HG03575 (cell line): ENCODE measurements at regions not wholly inside any gene's neighbourhood (a gene's known extent, or its start where the extent isn't known, plus 50 kb on each side); places are given as distances from the start of the nearest gene placed in this dataset.

ENCODE experiments used
- ATAC-seq: cut with Tn5 transposase; IDR thresholded peaks from one replicate; pipeline ENCODE4 v1.9.1; 2021; ENCODE audit not compliant: unreplicated experiment, insufficient number of reproducible peaks, low FRiP score; ENCODE audit errors: extremely low read depth

DNA sequence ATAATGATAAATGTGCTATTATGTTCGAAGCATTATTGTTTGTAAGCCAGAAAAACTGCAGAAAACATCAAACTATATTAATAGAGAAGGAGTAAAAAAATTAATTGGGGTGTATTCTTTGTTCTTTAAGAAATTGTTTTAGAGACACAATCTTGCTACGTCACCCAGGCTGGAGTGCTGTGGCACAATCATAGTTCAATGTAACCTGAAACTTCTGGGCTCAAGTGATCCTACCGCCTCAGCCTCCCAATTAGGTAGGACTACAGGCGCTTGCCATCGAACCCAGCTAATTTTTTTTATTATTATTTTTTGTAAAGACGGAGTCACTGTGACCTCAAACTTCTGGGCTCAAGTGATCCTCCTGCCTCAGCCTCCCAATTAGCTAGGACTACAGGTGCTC lies 1138.6 kb downstream of the GATA3 start:
- ATAC-seq = no peak

DNA sequence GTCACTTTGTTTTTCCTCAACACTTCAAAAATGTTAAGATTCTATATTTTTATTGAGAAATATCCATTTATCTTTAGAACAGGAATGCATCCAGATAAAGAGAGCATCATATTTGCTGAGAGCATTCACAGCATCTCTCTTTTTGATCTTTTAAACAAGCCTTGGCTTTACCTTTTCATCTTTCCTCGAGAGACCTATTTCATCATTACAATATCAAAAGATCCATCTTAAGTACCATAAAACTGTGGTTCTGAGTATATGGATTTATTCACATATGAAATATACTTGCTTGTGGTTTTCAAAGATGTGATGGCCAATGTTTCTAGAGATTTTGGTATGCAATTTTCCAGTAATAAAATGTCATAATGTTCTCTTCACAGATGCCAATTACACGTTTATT lies 1140.9 kb downstream of the GATA3 start:
- ATAC-seq = no peak

DNA sequence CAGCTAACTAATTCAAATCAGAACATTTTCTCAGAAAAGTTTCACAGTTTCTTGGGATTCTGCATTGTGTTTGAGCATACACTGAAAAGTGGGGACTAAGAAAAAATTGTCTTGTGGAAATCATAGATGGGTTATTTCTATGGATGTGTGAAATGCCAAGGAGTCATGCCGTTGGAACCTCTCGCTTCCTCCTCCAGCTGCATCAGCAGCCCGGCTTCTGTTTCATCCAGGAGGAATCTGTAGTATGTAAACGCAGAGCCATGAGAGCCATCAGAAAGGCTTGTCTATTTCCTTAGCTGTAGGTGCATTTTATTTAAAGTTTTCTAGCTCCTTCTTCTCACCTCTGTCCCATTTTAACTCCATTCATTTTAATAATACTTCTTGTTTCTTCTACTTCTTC lies 1144.1 kb downstream of the GATA3 start:
- no peak for ATAC-seq

DNA sequence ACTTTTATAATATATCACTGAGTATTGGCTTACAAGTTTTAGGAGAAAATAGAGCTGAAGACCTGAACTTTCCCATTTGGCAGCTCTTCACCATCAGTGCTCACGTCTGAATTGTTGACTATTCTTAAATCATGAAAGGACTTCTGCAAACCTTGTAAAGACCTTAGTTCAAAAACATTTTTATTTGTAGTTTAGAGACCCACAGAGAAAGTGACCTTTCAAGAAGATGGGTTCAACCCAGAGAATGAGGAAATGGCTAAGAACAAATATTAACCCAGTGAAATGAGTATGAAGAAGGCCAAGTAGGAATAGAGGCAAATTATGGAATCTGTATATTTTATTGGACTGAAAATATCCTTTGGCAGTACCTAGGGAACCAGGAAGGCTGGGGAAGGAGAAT lies 1151.1 kb downstream of the GATA3 start:
- no peak for ATAC-seq

DNA sequence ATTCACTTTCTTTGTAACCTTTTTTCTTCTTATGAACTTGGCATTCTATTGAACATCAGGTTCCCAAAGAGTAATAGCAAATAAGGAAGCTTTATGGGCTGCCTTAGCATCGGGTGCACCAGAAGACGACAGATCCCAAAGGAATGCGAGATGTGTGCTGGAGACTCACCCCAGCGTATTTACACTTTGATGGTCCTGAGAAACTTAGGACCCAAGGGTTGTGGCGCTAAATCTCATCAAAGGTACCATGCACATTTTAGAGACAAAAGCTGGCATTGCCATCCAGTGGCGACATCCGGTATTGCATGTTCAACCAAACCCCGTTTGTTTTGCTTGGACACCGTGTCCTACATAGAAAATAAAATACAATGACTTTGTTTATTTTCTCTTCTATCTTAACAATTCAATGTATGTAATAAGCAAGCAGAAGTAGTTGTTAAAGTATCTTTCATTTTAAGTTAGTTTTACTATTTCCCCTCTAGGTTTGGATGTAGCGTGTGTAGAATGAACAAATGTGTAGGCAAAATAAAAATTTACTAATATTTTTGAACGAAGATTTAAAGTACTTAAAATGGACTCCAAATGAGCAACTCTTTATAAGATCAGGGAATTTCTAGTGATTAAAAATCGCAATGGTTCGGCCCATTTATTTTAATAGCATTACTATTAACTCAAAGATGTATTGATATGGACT lies 1154.8 kb downstream of the GATA3 start:
- ATAC-seq = no peak

DNA sequence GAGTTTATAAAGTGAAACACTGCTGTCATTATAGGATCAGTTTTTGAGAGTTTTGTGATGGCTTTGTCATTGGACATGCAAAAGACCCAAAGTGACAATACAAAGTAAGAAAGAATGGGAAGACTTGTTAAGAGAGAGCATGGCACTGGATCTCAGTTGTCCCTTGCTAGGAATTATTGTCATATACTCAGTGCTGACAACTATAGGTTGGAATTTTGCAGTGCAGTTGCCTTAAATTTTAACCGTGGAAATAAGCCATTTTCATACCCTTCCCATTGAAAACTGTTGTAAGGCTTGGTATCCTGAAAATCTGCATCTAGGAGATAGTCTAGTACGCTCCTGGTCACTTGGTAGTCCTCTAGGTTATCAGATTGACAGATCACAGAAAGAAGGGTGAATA lies 1156.7 kb downstream of the GATA3 start:
- ATAC-seq = no peak

DNA sequence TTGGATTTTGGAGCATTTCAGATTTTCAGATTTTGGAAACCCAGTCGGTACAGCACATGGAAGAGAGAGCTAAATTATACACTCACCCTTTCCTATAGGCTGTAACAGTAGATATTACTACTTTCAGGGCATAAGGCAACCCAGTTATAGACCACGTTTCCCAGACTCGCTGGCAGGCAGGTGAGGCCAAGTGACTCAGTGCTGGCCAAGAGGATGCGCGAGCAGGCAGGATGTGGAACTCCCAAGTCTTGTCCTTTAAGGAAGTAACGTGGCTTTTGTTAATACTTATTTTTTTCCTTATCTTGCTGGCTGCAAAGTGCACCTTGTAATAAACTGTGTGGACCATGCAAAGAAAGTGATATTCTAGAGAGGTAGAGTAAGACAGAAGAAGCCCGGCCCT lies 1160.1 kb downstream of the GATA3 start:
- no peak for ATAC-seq

DNA sequence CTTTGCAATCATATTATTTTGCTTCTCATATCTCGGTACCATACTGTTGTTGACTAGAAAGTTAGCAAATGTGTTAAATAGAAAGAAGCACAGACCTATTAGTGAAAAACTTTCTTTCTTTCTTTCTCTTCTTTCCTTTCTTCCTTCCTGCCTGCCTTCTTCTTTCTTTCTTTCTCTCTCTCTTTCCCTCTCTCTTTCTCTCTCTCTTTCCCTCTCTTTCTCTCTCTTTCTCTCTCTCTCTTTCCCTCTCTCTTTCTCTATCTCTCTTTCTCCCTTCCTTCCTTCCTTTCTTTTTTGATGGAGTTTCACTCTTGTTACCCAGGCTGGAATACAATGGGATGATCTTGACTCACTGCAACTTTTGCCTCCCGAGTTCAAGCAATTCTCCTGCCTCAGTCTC lies 1160.6 kb downstream of the GATA3 start:
- no peak for ATAC-seq

DNA sequence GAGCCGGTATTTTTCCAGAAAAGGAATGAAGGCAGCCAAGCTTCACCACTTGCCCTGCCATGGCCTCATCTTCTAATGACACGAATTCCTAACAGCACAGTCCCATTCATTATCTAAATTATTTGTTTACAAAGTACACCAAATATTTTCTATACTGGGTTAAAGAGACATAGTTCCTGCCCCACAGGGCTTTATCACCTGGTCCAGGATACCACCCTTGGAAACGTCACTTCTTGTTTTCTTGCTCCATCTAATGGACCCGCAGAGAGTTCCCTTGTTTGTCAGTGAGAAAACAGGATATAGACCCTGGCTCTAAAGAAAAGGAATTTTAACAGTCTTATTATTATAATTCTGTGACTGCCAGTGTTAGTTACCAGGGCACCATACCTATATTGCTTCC lies 1165.4 kb downstream of the GATA3 start:
- ATAC-seq = no peak

DNA sequence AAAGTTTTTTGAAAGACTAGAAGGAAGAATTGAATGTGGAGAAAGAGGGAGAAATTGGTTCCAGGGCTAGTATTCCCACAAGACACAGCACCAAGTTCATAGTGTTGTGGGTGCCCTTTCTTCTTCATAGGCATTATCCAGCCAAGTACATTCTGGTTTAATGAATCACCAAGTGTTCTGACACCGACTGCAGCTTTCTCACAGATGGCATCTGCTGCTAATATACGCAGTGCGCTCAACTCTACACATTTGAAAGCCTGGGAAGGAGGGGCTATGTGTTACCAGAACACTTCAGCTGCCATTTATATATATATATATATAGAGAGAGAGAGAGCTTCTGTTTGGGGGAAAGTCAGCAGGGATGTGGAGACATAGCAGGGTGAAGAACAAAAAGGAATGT lies 1168.4 kb downstream of the GATA3 start:
- ATAC-seq = no peak

DNA sequence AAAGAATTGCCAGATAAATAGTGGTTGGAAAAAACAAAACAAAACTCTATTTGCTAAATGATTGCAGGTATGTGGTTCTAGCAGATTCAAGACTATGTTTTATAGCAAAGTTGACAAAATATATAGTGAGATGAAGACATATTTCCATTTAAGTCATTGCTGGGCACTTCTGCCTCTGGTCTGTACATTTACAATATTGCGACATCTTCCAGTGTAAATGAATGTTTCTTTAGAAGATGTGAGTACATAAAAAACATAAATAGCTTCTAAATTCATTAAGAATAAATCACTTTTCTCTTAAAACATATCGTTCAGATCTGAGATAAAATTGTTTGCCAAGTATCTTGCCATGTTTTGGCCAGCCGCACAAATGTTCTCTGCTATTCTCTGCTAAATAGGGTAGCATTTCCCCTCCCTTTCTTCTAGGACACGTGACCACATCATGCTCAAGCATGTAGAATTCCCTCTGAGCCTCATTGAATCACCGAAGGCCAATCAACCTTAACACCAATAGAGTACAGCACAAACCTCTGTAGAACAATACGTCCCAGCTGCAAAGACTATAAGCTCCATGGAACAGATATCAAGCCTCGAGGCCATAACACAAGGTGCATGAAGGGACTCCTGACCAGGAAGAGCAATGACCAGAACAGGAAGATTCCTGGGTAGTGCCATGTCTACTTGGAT lies 1173.3 kb downstream of the GATA3 start:
- ATAC-seq = no peak

DNA sequence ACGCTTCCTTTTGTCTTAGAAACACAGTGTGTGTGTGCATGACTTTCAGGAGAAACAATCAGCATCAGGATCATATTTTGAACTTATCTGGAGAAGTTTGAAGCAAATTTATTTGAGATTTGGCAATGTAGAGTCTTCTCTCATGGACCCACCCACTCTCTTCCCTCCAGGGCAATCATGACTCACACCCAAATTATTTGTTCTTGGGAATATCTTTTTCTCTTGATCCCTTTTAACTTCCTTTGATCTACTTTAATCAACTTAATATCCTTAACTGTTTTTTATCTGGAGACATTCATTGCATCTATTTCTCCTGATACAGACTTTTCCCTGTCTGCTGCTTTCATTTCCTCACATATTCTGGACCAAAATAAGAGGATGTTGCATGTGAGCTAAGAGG lies 1174.3 kb downstream of the GATA3 start:
- no peak for ATAC-seq

DNA sequence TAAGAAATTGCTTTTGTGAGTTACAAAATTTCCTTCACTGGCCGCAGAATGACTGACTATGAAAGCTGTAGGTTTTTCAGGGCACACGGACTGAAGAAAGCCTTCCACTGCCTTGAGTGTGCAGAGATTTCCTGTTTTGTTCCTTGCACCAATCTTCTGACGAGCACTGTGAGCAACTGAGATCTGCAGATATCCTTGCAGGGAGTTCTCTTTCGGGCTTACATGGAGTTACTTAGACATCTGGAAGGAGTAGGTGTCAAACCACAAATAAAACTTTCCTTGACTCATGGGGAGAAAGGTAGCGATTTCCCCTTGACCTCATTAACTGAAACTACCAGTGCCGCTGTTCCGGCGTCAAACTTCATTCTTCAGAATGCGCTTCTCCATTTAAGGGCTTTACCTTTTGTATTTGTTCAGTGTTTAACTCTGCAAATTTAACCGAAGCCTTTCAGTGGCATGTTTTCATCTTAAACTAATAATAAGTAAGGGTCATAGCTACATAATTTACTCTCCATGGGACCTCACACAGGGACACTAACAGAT lies 1175.3 kb downstream of the GATA3 start:
- ATAC-seq = no peak

DNA sequence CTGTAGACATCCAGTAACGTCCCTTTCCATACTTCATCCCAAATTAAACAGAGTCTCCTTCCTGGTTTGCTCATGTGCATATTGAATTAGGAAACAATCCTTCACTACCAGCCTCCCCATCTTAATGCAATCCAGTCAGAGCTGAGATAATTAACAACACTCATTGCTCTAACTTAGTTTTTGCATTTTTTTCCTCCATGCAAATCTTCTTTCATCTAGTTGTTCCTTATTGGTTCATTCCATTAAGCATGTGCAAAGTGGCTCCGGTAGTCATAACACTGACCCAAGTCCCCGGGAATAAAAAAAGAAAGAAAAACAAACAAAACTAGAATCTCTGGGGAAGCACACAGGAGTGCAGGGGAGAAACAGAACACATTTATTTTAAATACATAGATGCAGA lies 1176.1 kb downstream of the GATA3 start:
- ATAC-seq = no peak

DNA sequence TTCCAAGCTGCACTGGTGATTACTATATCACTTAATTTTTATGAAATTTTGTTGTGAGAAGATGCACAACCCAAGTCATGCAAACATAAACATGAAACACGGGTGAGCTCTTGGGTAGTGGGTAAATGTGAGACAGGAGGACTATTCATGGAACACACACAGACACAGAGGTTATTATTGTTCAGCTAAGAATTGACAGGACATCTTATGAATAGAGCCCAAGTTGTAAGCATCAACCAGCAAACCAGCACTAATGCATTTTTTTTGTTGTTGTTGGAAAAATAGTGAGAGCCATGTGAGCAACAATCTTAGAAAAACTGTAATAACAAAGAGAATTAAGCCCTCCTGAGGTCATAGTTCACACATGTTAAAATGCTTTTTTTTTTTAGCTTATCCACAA lies 1179.7 kb downstream of the GATA3 start:
- no peak for ATAC-seq

DNA sequence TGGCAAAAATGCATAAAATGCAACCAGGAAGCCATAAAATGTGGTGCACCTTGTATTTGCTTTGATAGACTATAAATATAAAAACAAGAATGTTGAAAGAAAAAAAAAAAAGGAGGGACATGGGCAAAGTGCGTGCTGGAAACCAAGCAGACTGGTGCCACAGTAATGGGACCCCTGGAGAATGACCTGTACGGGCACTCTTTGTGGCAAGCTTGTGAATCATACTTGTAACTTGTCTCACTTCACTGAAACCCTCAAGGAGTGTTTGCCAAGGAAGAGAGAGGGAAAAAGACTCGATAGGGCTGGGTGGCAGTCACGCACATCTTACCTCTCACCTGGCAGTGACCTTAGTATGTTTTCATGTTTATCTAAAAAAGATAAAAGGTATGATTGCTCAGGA lies 1183.6 kb downstream of the GATA3 start:
- ATAC-seq = no peak

DNA sequence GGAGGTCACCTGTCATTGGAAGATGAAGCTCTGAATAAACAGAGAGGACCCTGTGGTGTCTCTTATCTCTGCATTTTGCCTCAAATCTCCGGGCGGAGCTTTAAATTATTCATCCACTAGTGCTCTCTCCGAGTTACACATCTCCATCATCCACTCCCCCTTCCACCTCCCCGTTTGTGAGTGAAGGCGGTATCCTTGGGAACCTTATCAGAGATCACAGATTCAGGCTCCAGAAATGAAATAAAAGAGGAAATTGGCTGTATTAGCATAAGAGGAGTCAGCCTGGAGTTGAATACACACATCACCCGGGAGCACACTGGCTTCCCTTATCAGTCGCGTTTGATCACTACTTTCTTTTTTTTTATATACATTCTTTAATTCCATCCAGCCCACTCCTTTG lies 1184.8 kb downstream of the GATA3 start:
- ATAC-seq = no peak

DNA sequence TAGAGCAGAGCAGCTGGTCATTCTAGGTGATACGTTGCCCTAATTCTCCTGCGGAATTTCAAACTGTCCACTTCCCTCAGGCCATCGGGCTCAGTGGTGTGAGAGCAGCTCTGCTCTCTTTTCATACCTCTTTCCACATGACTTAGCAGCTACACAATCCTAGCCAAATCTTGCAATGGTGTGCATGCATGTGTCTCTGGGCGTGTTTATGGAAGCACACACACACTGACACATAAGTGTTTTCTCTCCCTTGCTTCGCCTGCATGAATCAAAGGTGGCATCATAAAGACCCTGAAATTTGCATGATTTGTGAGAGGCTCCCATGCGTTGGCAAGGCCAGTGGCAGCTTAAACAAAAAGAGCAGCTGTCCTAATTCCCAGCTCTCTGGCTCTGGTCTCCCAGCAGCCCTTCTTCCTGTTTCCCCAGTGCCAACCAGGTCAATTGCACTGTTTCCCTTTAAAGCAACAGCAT lies 1189.5 kb downstream of the GATA3 start:
- ATAC-seq = no peak

DNA sequence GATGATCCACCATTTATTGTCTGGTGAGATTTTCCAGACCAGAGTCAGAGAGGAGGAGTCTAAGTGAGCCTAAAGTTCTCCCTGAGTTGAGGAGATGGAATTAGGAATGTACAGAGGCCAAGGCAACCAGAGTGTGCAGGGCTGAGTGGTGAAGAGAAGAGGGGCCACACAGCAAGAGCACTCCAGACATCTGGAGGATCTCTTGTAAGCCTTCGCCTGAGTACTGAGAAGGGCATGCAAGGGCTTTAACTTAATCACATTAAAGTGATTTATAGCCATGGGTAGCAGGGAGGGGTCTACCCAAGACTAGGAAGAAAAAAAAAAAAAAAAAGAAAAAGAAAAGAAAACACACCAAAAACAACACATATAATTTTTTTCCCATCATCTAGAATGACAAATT lies 1190.4 kb downstream of the GATA3 start:
- no peak for ATAC-seq

DNA sequence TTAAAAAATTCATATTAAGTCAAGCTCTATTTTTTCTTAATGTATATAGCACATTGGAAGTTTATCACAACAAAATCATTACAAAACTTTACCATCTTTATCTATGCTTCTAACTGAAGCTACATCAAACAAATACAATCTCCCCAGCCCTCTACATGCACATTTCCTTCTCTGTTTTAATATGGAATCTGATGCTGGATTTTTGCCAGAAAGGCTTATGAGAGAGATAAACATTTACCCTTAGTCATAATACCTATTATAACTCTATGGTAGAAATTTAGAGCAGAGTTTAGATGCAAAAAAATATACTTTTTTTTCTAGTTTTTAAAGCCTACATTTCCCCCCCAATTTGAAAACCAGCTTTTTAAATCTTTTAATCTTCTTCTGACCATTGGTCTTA lies 1198.6 kb downstream of the GATA3 start:
- no peak for ATAC-seq

DNA sequence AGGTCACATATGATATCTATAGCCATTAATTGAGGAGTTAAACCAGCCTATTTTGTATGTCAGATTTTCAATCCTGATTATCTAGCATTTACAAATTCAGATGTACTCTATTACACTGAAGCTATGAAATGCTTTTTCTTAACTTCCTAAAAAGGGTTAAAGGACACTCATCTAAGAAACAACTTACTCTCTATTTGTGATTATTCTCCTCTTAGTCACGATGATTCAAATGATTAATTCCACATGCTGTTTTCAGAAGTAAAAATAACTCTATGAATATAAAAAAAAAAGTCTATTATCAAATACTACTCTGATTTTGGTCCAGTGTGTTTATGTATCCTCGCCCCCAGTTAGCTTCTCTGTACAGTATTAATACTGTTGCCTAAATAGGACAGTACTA lies 1199.9 kb downstream of the GATA3 start:
- no peak for ATAC-seq
